PC-9 (cell line): ENCODE measurements at regions not wholly inside any gene's neighbourhood (a gene's known extent, or its start where the extent isn't known, plus 50 kb on each side); places are given as distances from the start of the nearest gene placed in this dataset.

Source experiments
- BruUV-seq: library from RNA; stranded (reverse); fragments of 400-500 nt; replicated peaks from 2 replicates; lab custom pipeline; 2021; lab: Mats Ljungman, UMichigan
- CTCF ChIA-PET: fragments of 300-600 bp; sonication (Branson Sonifier 250); formaldehyde crosslinking; loops from one replicate; lab custom pipeline; 2022; ENCODE audit warnings: antibody characterized with exemption; lab: Charles Lee
- POLR2A ChIA-PET: fragments of 300-600 bp; sonication (Branson Sonifier 250); formaldehyde crosslinking; loops from one replicate; lab custom pipeline; 2022; ENCODE audit warnings: antibody characterized with exemption; ENCODE audit not compliant: unreplicated experiment; lab: Charles Lee
- DNase-seq, 2 experiments: peaks; one replicate each; pipeline versions ENCODE4 v3.0.0 to v3.0.0-alpha.2; 2015 to 2022; ENCODE audit warnings: mixed read lengths in 1 of 2
- H2AFZ ChIP-seq: fragments of 200-600 bp; sonication (generic); 2 replicates; pipeline ENCODE4 v1.8.1; 2017; ENCODE audit warnings: antibody characterized with exemption
- H3F3A ChIP-seq: fragments of 200-600 bp; sonication (generic); 2 replicates; pipeline ENCODE4 v1.8.1; 2017; ENCODE audit warnings: antibody characterized with exemption, mild to moderate bottlenecking, low read depth; ENCODE audit not compliant: insufficient read depth
- H3K27ac ChIP-seq: fragments of 200-600 bp; sonication (generic); 2 replicates; pipeline ENCODE4 v1.6.1; 2016; ENCODE audit warnings: mixed run types
- H3K27me3 ChIP-seq: fragments of 200-600 bp; sonication (generic); 2 replicates; pipeline ENCODE4 v1.6.1; 2016; ENCODE audit warnings: low read depth, mixed run types; ENCODE audit not compliant: insufficient read depth
- H3K36me3 ChIP-seq: fragments of 200-600 bp; sonication (generic); 2 replicates; pipeline ENCODE4 v1.6.1; 2016; ENCODE audit warnings: low read depth, mixed run types
- H3K4me1 ChIP-seq: fragments of 200-600 bp; sonication (generic); replicated peaks from 2 replicates; pipeline ENCODE4 v1.6.1; 2016; ENCODE audit warnings: mixed run types; ENCODE audit not compliant: insufficient read depth
- H3K4me2 ChIP-seq: fragments of 200-600 bp; sonication (generic); 2 replicates; pipeline ENCODE4 v1.6.1; 2017; ENCODE audit warnings: mixed run types
- H3K4me3 ChIP-seq: fragments of 200-600 bp; sonication (generic); 2 replicates; pipeline ENCODE4 v1.6.1; 2016; ENCODE audit warnings: mixed run types
- H3K79me2 ChIP-seq: fragments of 200-600 bp; sonication (generic); 2 replicates; pipeline ENCODE4 v1.6.1; 2017; ENCODE audit warnings: low read depth, mixed run types
- H3K9me2 ChIP-seq: fragments of 200-600 bp; sonication (generic); 2 replicates; pipeline ENCODE4 v1.8.1; 2017; ENCODE audit warnings: mild to moderate bottlenecking; ENCODE audit not compliant: insufficient read depth
- H3K9me3 ChIP-seq: fragments of 200-600 bp; sonication (generic); 2 replicates; pipeline ENCODE4 v1.8.1; 2016; ENCODE audit warnings: low read depth; ENCODE audit not compliant: insufficient read depth
- H4K20me1 ChIP-seq: fragments of 200-600 bp; sonication (generic); 2 replicates; pipeline ENCODE4 v1.8.1; 2017; ENCODE audit not compliant: insufficient read depth
- EZH2 ChIP-seq: fragments of 200-600 bp; sonication (generic); IDR thresholded peaks from 2 replicates; pipeline ENCODE4 v1.8.0; 2017; ENCODE audit warnings: antibody characterized with exemption, low read depth
- intact Hi-C: fragments of 100-400 bp; cut with micrococcal nuclease; formaldehyde crosslinking; loops from one replicate; pipeline ENCODE4 v1.10.0; 2022; ENCODE audit not compliant: unreplicated experiment
- TF ChIP-seq, protein P1 (sequence below): fragments of 200-600 bp; sonication (generic); conservative IDR thresholded peaks from 2 replicates; pipeline ENCODE4 v1.6.1; 2017; ENCODE audit warnings: mixed run types, antibody characterized with exemption, mild to moderate bottlenecking, moderate library complexity

DNA sequence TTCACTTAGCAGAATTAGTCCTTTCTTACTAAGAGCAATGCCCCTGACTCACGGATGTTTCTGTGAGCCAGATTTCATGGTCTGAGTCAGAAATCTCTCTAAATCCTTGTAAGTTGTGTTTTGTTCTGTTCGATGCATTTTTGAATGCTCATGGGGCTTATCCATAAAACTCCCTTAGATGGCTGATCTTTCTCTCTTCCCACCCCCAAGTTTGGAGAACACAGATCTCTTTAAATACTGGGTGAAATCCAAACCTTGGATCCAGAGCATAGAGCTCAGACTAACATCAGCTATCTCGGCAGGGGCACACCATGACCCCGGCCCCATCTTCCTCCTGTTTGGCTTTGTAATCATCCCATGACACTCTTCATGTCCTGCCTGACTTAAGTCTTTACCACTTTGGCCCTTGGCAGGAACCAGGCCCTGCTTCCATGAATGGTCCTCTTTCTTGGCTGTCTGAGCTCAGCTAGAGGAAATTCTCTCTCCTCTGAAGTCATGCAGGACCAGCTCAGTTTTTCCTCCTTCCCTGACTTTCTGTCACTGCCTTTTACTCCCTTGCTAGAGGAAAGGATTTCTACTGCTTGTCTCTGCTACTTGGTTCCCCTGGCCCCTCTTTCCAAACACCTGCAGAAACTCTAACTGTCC is 120.4 kb upstream of the RAB11FIP2 start:
- Histone ChIP-seq H3K4me1 (no peaks in the 10 kb centered on the region), H3K9me2 (no peaks in the 10 kb centered on the region), H3K27me3 (no peaks in the 10 kb centered on the region), H3K4me3 (no peak overlapping the region), H3K9me3 (no peaks in the 10 kb centered on the region), H2AFZ (no peak overlapping the region), H4K20me1 (no peaks in the 10 kb centered on the region), H3K36me3 (no peaks in the 10 kb centered on the region), H3K4me2 (no peak overlapping the region), H3F3A (no peaks in the 10 kb centered on the region), H3K79me2 (no peaks in the 10 kb centered on the region), H3K27ac (no peak overlapping the region)
- intact Hi-C loops: no loop called here
- BruUV-seq: no TSS peak
- no peak for DNase-seq
- CTCF ChIA-PET: no interaction called here
- POLR2A ChIA-PET: no interaction called here
- TF ChIP-seq EZH2: no peak
- TF ChIP-seq, protein P1, sequence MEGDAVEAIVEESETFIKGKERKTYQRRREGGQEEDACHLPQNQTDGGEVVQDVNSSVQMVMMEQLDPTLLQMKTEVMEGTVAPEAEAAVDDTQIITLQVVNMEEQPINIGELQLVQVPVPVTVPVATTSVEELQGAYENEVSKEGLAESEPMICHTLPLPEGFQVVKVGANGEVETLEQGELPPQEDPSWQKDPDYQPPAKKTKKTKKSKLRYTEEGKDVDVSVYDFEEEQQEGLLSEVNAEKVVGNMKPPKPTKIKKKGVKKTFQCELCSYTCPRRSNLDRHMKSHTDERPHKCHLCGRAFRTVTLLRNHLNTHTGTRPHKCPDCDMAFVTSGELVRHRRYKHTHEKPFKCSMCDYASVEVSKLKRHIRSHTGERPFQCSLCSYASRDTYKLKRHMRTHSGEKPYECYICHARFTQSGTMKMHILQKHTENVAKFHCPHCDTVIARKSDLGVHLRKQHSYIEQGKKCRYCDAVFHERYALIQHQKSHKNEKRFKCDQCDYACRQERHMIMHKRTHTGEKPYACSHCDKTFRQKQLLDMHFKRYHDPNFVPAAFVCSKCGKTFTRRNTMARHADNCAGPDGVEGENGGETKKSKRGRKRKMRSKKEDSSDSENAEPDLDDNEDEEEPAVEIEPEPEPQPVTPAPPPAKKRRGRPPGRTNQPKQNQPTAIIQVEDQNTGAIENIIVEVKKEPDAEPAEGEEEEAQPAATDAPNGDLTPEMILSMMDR: no peak

DNA sequence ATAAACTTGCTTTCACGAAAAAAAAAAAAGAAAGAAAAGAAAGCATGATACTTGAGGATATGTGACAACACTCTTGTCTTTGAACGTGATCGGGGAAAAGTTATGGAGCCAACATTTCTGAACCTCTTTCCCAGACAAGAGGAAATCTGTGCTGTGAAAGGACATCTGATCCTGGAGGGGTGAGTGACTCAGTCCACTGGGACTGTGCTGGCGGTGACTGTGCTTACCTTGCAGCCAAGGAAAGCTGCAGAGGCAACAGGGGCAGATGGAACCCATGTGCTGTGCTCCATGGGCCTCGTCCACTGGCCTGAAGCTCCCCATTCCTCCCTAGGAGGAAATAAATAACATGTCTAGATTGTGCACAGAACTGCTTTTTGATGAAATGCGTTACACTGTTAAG is 116.5 kb upstream of the RAB11FIP2 start:
- Histone ChIP-seq H3K4me1 (no peaks in the 10 kb centered on the region), H4K20me1 (no peaks in the 10 kb centered on the region), H3K4me3 (no peak overlapping the region), H3K27me3 (no peaks in the 10 kb centered on the region), H3K9me2 (no peaks in the 10 kb centered on the region), H3F3A (no peaks in the 10 kb centered on the region), H3K27ac (no peak overlapping the region), H3K9me3 (no peaks in the 10 kb centered on the region), H3K79me2 (no peaks in the 10 kb centered on the region), H3K4me2 (no peak overlapping the region), H3K36me3 (no peaks in the 10 kb centered on the region), H2AFZ (no peak overlapping the region)
- no TSS peak for BruUV-seq
- ChIA-PET CTCF (no interaction called here), POLR2A (no interaction called here)
- TF ChIP-seq, protein P1: no peak
- TF ChIP-seq EZH2: no peak
- DNase-seq: no peak
- intact Hi-C loops: no loop called here

DNA sequence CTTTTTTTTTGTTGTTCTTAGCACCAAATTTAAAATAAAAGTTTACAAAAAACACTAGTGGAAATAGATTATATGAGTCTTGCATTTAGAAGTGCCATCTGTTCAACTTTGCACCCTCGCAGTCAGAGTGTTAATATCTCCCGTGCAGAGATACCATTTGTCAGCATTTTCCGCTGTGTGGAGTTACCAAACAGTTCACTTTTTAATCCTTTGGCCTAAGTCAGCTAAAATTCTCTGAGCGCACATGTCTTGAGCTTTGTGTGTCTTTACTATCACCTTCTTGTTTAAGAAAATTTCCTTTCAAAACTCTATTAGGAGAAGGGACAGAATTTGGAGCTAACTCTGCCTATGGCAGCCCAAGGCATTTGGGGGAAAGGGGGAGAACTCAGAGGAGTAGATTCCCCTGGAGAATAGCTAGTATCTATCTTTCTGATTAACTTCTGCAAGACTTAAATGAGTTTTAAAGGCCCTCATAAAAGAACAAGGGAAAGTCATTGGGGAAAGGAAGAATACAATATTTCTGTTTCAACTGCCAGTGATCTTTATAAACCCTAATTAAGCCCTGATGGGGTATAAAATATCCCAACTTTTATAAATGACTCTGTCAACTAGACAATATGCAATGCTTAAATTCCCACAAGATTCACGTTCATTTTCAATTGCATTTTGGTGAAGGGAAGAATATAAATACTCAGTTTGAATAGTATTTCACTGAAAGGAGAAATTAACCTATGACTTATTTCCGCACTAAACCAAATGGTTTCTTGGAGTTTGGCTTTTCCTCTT is 114.9 kb upstream of the RAB11FIP2 start:
- POLR2A ChIA-PET: no interaction called here
- CTCF ChIA-PET: no interaction called here
- Histone ChIP-seq H3K27me3 (no peaks in the 10 kb centered on the region), H3K4me1 (no peaks in the 10 kb centered on the region), H3K4me2 (no peak overlapping the region), H4K20me1 (no peaks in the 10 kb centered on the region), H3K9me3 (no peaks in the 10 kb centered on the region), H3K27ac (no peak overlapping the region), H3K79me2 (no peaks in the 10 kb centered on the region), H3K36me3 (no peaks in the 10 kb centered on the region), H2AFZ (no peak overlapping the region), H3F3A (no peaks in the 10 kb centered on the region), H3K9me2 (no peaks in the 10 kb centered on the region), H3K4me3 (no peak overlapping the region)
- no peak for DNase-seq
- BruUV-seq: no TSS peak
- TF ChIP-seq EZH2: no peak
- TF ChIP-seq, protein P1: no peak
- intact Hi-C loops: no loop called here
